Mesendoderm (in vitro differentiated cells): ENCODE measurements at regions not wholly inside any gene's neighbourhood (a gene's known extent, or its start where the extent isn't known, plus 50 kb on each side); places are given as distances from the start of the nearest gene placed in this dataset.
A peak's percentile ranks its signal among the peaks of the same experiment; 100 is the strongest.

Source experiments
- DNase-seq: peaks from one replicate; pipeline ENCODE4 v3.0.0; 2013
- H2AK5ac ChIP-seq: 2 replicates; pipeline ENCODE4 v1.6.1; 2013; ENCODE audit warnings: low read length, inconsistent platforms
- H2BK120ac ChIP-seq: 2 replicates; pipeline ENCODE4 v1.6.1; 2013; ENCODE audit warnings: low read depth, mild to moderate bottlenecking, low read length, moderate library complexity, mixed read lengths
- H2BK15ac ChIP-seq: replicated peaks from 2 replicates; pipeline ENCODE4 v1.6.1; 2013; ENCODE audit warnings: low read depth, mild to moderate bottlenecking, moderate library complexity
- H2BK5ac ChIP-seq: 2 replicates; pipeline ENCODE4 v1.6.1; 2013; ENCODE audit warnings: low read length, inconsistent platforms
- H3K18ac ChIP-seq: 2 replicates; pipeline ENCODE4 v1.6.1; 2013; ENCODE audit warnings: mild to moderate bottlenecking, low read length, mixed read lengths
- H3K23ac ChIP-seq: one replicate; pipeline ENCODE4 v1.6.1; 2013; ENCODE audit warnings: low read length
- H3K27ac ChIP-seq: 2 replicates; pipeline ENCODE4 v1.5.1; 2013; ENCODE audit warnings: low read depth, mild to moderate bottlenecking, inconsistent platforms, low read length, moderate library complexity
- H3K27me3 ChIP-seq: 2 replicates; pipeline ENCODE4 v1.6.1; 2013; ENCODE audit warnings: low read length, control low read depth, mild to moderate bottlenecking, inconsistent platforms; ENCODE audit not compliant: insufficient read depth, poor library complexity
- H3K36me3 ChIP-seq: 2 replicates; pipeline ENCODE4 v1.6.1; 2013; ENCODE audit warnings: low read length, inconsistent platforms; ENCODE audit not compliant: control insufficient read depth, insufficient read depth
- H3K4ac ChIP-seq: one replicate; pipeline ENCODE4 v1.6.1; 2013; ENCODE audit warnings: low read depth, mild to moderate bottlenecking, low read length, moderate library complexity
- H3K4me1 ChIP-seq: 2 replicates; pipeline ENCODE4 v1.6.1; 2013; ENCODE audit warnings: low read depth, low read length, inconsistent platforms; ENCODE audit not compliant: control insufficient read depth
- H3K4me2 ChIP-seq: 2 replicates; pipeline ENCODE4 v1.6.1; 2013; ENCODE audit warnings: low read length
- H3K4me3 ChIP-seq: 2 replicates; pipeline ENCODE4 v1.5.1; 2013; ENCODE audit warnings: mild to moderate bottlenecking, low read length
- H3K56ac ChIP-seq: one replicate; pipeline ENCODE4 v1.6.1; 2013; ENCODE audit warnings: low read length
- H3K79me1 ChIP-seq: 2 replicates; pipeline ENCODE4 v1.6.1; 2013; ENCODE audit warnings: low read length, inconsistent platforms
- H3K79me2 ChIP-seq: 2 replicates; pipeline ENCODE4 v1.6.1; 2013; ENCODE audit warnings: mild to moderate bottlenecking, low read length; ENCODE audit not compliant: control insufficient read depth, insufficient read depth
- H3K9ac ChIP-seq: 2 replicates; pipeline ENCODE4 v1.6.1; 2013; ENCODE audit warnings: low read length, inconsistent platforms
- H4K5ac ChIP-seq: one replicate; pipeline ENCODE4 v1.6.1; 2013; ENCODE audit warnings: low read length
- H4K8ac ChIP-seq: one replicate; pipeline ENCODE4 v1.6.1; 2013; ENCODE audit warnings: low read depth, mild to moderate bottlenecking, control low read depth, low read length, moderate library complexity
- WGBS: extraction: QIAGEN DNeasy Blood & Tissue Kit; methylation state at CpG from one replicate; pipeline ENCODE4 v1.1.7; 2013; ENCODE audit warnings: low lambda C conversion rate, missing lambda C conversion rate; ENCODE audit not compliant: insufficient coverage; ENCODE audit errors: extremely low coverage; 5-methylcytosine and 5-hydroxymethylcytosine counted together

DNA sequence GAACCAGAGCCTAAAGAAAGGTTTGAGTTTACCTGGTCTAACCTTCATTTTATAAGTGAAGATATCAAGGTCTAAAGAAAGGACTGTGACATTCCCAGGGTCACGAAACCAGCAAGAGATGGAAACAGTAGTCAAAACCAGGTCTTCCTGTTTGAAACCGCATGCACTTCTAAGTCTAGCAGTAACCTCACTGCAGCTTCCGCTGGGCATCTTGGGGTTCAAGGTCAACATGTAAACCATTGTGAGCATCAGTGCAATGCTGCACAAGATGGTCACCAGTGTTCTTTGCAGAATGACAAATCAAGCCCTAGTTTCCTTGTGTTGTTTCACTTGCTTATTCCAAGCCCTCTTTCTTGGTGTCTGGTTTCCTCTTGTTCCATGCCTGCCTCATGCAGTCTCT is 292.9 kb upstream of the MEX3C start:
- H4K5ac ChIP-seq, result no peak overlapping the region
- no peak overlapping the region for H3K27ac ChIP-seq
- no peaks in the 10 kb centered on the region for H3K36me3 ChIP-seq
- H3K79me2 ChIP-seq, result no peaks in the 10 kb centered on the region
- H3K79me1 ChIP-seq, result no peaks in the 10 kb centered on the region
- no peak overlapping the region for H3K18ac ChIP-seq
- H3K4me1 ChIP-seq, result no peaks in the 10 kb centered on the region
- H4K8ac ChIP-seq, result no peak overlapping the region
- no CpG with 5 or more reads among the region's 3 CpGs for WGBS
- DNase-seq, result no peak
- no peak overlapping the region for H2BK5ac ChIP-seq
- no peak overlapping the region for H2BK15ac ChIP-seq
- H3K9ac ChIP-seq, result no peak overlapping the region
- no peak overlapping the region for H2BK120ac ChIP-seq
- H3K23ac ChIP-seq, result no peak overlapping the region
- no peak overlapping the region for H3K4me2 ChIP-seq
- no peak overlapping the region for H3K4me3 ChIP-seq
- no peak overlapping the region for H2AK5ac ChIP-seq
- no peaks in the 10 kb centered on the region for H3K27me3 ChIP-seq
- no peak overlapping the region for H3K56ac ChIP-seq
- no peak overlapping the region for H3K4ac ChIP-seq

DNA sequence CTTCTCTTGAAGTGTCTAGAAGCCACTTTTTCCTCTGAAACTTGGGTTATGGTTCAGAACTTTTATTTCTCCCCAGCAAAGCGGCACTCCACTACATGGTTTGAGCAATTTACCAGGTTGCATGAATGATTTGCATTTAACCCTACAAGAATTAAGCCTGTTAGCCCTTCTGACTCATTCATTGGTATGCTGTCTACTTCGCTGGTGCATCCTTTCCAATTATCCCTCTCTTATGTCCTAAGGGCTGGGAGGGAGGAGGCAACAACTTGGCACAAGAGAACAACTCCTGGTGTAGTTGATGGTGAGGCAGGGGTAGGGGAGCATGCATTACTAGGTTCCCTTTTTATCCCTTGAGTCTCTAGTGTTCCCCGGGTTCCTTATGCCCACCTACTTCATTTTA is 293.4 kb upstream of the MEX3C start:
- H3K18ac ChIP-seq, result no peak overlapping the region
- no peak overlapping the region for H3K9ac ChIP-seq
- H2BK120ac ChIP-seq, result no peak overlapping the region
- H2BK15ac ChIP-seq, result no peak overlapping the region
- peak; percentile 18 for DNase-seq
- whole genome bisulfite sequencing, result no CpG with 5 or more reads among the region's 3 CpGs
- H2AK5ac ChIP-seq, result no peak overlapping the region
- H3K27ac ChIP-seq, result no peak overlapping the region
- H2BK5ac ChIP-seq, result no peak overlapping the region
- H3K79me2 ChIP-seq, result no peaks in the 10 kb centered on the region
- no peak overlapping the region for H4K5ac ChIP-seq
- H3K4ac ChIP-seq, result no peak overlapping the region
- H4K8ac ChIP-seq, result no peak overlapping the region
- no peak overlapping the region for H3K4me2 ChIP-seq
- H3K4me3 ChIP-seq, result no peak overlapping the region
- no peaks in the 10 kb centered on the region for H3K79me1 ChIP-seq
- H3K36me3 ChIP-seq, result no peaks in the 10 kb centered on the region
- H3K23ac ChIP-seq, result no peak overlapping the region
- no peak overlapping the region for H3K56ac ChIP-seq
- H3K27me3 ChIP-seq, result no peaks in the 10 kb centered on the region
- H3K4me1 ChIP-seq, result no peaks in the 10 kb centered on the region

DNA sequence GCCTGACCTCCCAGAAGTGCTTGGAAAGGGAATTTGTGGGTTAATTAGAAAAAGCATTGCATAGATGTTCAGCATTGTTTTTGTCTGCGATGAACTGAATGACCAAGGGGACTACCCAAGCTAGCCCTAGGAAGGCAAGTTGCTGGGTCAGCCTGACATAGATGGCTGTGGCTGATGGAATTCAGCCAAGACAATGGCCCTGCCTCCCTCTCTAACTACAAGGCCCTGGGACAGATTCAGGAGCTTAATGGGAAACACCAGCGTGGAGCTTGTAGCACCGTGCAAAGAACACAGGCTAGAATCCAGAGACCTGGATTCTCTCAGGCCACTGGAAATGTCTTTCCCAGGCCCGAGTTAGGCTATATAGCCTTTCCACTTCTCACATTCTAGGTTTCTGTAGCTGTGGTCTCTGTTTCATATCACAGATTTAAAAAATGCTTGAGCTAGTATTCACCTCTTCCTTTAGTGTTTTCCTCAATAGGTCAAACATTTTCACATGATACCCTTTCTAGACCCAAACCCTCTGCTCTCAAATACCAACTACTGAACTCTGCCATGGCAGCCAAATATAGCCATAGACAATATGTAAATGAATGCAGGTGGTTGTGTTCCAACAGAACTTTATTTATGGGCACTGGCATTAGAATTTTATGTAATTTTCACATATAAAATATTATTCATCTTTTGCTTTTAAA is 294.3 kb upstream of the MEX3C start:
- DNase-seq, result no peak
- Histone ChIP-seq H3K79me1 (no peaks in the 10 kb centered on the region), H2AK5ac (no peak overlapping the region), H3K4ac (no peak overlapping the region), H2BK15ac (no peak overlapping the region), H3K36me3 (no peaks in the 10 kb centered on the region), H3K27ac (no peak overlapping the region), H3K18ac (no peak overlapping the region), H4K8ac (no peak overlapping the region), H4K5ac (no peak overlapping the region), H3K4me2 (no peak overlapping the region), H3K9ac (no peak overlapping the region), H3K23ac (no peak overlapping the region), H2BK5ac (no peak overlapping the region), H3K4me3 (no peak overlapping the region), H3K27me3 (no peaks in the 10 kb centered on the region), H3K56ac (no peak overlapping the region), H3K79me2 (no peaks in the 10 kb centered on the region), H3K4me1 (no peaks in the 10 kb centered on the region), H2BK120ac (no peak overlapping the region)
- WGBS, result no CpG with 5 or more reads among the region's 4 CpGs

DNA sequence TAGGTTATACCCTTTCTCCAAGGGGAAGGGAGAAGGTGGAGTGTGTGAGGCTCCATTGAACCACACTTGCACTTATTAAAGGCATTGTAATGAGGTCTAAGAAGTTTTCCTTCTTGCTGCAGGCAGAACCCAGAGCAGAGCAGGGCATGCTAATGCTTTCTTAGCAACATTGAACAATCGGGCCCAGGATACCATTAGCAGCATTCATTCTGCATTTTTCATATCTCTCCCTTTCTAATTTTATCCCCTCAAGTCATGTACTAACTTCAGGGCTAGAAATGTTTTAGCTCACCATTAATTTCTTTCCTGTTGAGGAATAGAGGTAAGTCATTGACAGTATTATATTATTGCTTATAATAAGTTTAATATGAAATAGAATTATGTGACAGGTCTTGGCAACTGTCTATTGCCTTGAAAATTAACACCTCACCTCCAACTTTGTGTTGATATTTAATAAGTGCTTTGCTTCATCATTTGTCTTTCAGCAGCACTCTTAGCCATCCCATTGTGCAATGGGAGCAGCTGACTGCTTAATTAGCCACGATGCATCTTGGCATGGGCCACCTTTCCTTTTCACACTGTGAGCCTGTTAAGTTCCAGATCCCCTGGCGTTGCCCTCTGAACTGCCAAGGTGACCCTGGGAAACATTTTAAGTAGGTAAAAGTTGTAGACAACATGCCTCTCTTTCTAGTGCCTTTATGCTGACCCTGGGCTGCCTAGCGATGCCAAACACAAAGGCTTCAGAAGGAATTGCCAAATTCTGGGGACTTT is 300.8 kb upstream of the MEX3C start:
- no peak overlapping the region for H2AK5ac ChIP-seq
- no peak overlapping the region for H3K4me2 ChIP-seq
- H3K18ac ChIP-seq, result no peak overlapping the region
- no peak overlapping the region for H2BK15ac ChIP-seq
- DNase-seq, result no peak
- no peak overlapping the region for H3K56ac ChIP-seq
- H3K4me3 ChIP-seq, result no peak overlapping the region
- H4K8ac ChIP-seq, result no peak overlapping the region
- H3K27me3 ChIP-seq, result no peaks in the 10 kb centered on the region
- no CpG with 5 or more reads among the region's 4 CpGs for WGBS
- H3K4ac ChIP-seq, result no peak overlapping the region
- no peaks in the 10 kb centered on the region for H3K36me3 ChIP-seq
- no peaks in the 10 kb centered on the region for H3K79me2 ChIP-seq
- no peak overlapping the region for H2BK5ac ChIP-seq
- H2BK120ac ChIP-seq, result no peak overlapping the region
- no peak overlapping the region for H3K23ac ChIP-seq
- H3K79me1 ChIP-seq, result no peaks in the 10 kb centered on the region
- H3K4me1 ChIP-seq, result no peaks in the 10 kb centered on the region
- no peak overlapping the region for H3K27ac ChIP-seq
- no peak overlapping the region for H3K9ac ChIP-seq
- no peak overlapping the region for H4K5ac ChIP-seq

DNA sequence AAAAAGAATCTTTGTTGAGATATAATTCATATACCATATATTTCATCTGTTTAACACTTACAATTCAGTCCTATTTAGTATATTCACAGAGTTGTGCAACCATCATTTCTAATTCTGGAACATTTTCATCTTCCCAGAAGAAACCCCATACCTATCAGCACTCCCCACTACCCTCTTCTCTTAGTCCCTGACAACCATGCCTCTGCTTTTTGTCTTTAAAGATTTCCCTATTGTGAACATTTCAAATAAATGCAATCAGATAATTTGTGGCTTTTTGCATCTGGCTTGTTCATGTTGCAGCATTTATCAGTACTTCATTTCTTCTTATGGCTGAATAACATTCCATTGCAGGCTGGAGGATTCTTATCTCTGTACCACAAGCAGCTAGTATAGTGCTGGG is 305.9 kb upstream of the MEX3C start:
- no peaks in the 10 kb centered on the region for H3K36me3 ChIP-seq
- no peaks in the 10 kb centered on the region for H3K27me3 ChIP-seq
- H2AK5ac ChIP-seq, result no peak overlapping the region
- no peak overlapping the region for H3K9ac ChIP-seq
- H2BK15ac ChIP-seq, result no peak overlapping the region
- no peaks in the 10 kb centered on the region for H3K79me2 ChIP-seq
- no peak overlapping the region for H3K4me2 ChIP-seq
- no peak overlapping the region for H4K8ac ChIP-seq
- H2BK5ac ChIP-seq, result no peak overlapping the region
- H3K56ac ChIP-seq, result no peak overlapping the region
- no peak overlapping the region for H3K23ac ChIP-seq
- H3K4me3 ChIP-seq, result no peak overlapping the region
- H4K5ac ChIP-seq, result no peak overlapping the region
- no peak overlapping the region for H2BK120ac ChIP-seq
- no peak overlapping the region for H3K18ac ChIP-seq
- H3K27ac ChIP-seq, result no peak overlapping the region
- H3K4me1 ChIP-seq, result no peaks in the 10 kb centered on the region
- no peak overlapping the region for H3K4ac ChIP-seq
- H3K79me1 ChIP-seq, result no peaks in the 10 kb centered on the region
- no peak for DNase-seq

DNA sequence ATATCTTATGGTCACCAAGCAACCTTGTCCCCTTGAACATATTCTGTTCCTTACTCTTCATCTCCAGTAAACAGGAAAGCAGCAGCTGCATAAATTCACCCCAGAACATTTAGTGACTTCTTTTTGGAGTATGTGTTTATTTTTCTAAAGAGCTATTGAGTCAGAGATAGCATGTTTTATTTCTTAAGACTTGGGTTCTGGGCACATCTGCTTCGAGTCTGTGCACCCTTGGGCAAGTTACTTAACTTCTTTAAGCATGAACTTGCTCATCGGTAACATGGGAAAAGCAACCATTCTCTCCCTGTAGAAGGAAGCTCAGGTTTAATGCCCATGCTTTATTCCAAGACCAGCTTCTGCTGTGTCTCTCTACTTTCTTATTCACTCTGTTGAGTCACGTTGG is 309.3 kb upstream of the MEX3C start:
- no peaks in the 10 kb centered on the region for H3K79me2 ChIP-seq
- no peak overlapping the region for H3K9ac ChIP-seq
- DNase-seq, result no peak
- no peak overlapping the region for H2BK120ac ChIP-seq
- H2BK5ac ChIP-seq, result no peak overlapping the region
- H2BK15ac ChIP-seq, result no peak overlapping the region
- H4K8ac ChIP-seq, result no peak overlapping the region
- H3K27ac ChIP-seq, result no peak overlapping the region
- H3K56ac ChIP-seq, result no peak overlapping the region
- H3K23ac ChIP-seq, result no peak overlapping the region
- WGBS, result no CpG with 5 or more reads among the region's 3 CpGs
- no peaks in the 10 kb centered on the region for H3K79me1 ChIP-seq
- H3K36me3 ChIP-seq, result no peaks in the 10 kb centered on the region
- H2AK5ac ChIP-seq, result no peak overlapping the region
- H3K4me3 ChIP-seq, result no peak overlapping the region
- H3K4me1 ChIP-seq, result no peaks in the 10 kb centered on the region
- no peak overlapping the region for H4K5ac ChIP-seq
- H3K4me2 ChIP-seq, result no peak overlapping the region
- H3K18ac ChIP-seq, result no peak overlapping the region
- H3K4ac ChIP-seq, result no peak overlapping the region
- H3K27me3 ChIP-seq, result no peaks in the 10 kb centered on the region
